Chondrocyte (in vitro differentiated cells): ENCODE measurements at regions not wholly inside any gene's neighbourhood (a gene's known extent, or its start where the extent isn't known, plus 50 kb on each side); places are given as distances from the start of the nearest gene placed in this dataset.

ENCODE experiments used
- DNase-seq: peaks from one replicate; pipeline ENCODE4 v3.0.0; 2021; ENCODE audit warnings: mixed read lengths, low spot score
- H3K27ac Mint-ChIP-seq: one replicate; pipeline ENCODE4 v1.8.0; 2021; ENCODE audit warnings: mild to moderate bottlenecking, moderate library complexity, mixed read lengths; ENCODE audit not compliant: unreplicated experiment
- H3K27me3 Mint-ChIP-seq: 2 replicates; pipeline ENCODE4 v1.8.0; 2021; ENCODE audit warnings: low read depth, mixed read lengths
- H3K36me3 Mint-ChIP-seq: 2 replicates; pipeline ENCODE4 v1.8.0; 2021; ENCODE audit warnings: low read depth, mixed read lengths
- H3K4me1 Mint-ChIP-seq: 2 replicates; pipeline ENCODE4 v1.8.0; 2021; ENCODE audit warnings: low read depth, mild to moderate bottlenecking, mixed read lengths
- H3K4me3 Mint-ChIP-seq: one replicate; pipeline ENCODE4 v1.8.0; 2021; ENCODE audit warnings: mild to moderate bottlenecking, moderate library complexity, mixed read lengths; ENCODE audit not compliant: unreplicated experiment
- H3K9me3 Mint-ChIP-seq: 2 replicates; pipeline ENCODE4 v1.8.0; 2021; ENCODE audit warnings: low read depth, mixed read lengths
- CTCF ChIP-seq: fragments of 200-600 bp; sonication (generic); IDR thresholded peaks from 2 replicates; pipeline ENCODE4 v1.5.0; 2021; ENCODE audit warnings: antibody characterized with exemption, mild to moderate bottlenecking, moderate library complexity

- no peak for TF ChIP-seq CTCF
- H3K27me3 Mint-ChIP-seq = no peaks in the 10 kb centered on the region
- H3K4me1 Mint-ChIP-seq = peaks cover 25% of the 10 kb centered on the region
- no peak for DNase-seq
- no peak overlapping the region for H3K4me3 Mint-ChIP-seq
- H3K27ac Mint-ChIP-seq = peak overlapping the region; percentile 46
- no peaks in the 10 kb centered on the region for H3K9me3 Mint-ChIP-seq
- peaks cover 16% of the 10 kb centered on the region for H3K36me3 Mint-ChIP-seq
These were observed 61.4 kb upstream of the ZCCHC13 start for GRCh38 chrX:74242484-74243138.

DNA sequence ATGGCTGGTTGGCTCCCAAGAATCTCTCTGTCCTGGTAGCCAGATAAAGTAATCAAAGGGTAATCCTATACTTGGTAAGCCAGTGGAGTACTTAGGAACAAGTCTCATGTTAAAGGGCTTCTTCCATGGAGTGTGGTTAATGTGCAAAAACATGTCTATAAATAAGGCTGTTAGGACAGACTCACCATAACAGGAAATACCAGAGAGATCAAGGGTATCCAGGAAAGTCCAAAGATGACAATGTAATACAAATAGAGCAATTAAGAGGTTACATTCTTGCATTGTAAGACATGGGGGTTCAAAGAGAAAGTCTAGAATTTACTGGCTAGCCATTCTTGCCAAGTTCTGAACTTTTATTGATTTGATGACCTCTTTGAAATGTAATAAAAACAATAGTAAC is 61.9 kb upstream of the ZCCHC13 start:
- no peak for DNase-seq

DNA sequence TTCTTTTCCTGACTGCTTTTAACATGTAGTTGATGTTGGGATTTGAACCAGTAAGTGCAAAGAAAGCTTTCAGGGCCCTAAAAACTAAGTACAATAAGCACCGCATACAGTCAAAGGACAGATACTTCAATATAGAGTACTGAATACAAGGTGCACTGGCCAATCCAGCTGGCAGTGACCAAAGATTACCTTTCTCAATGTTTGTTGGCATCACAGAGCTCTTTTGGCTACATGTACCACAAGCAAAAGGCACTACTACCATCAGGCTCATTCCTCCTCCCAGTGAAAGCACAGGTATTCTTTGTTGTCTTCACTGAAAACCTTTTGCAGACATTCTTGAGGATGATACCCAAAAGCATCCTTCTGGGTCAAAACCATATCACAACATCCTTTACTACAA is 65.2 kb upstream of the ZCCHC13 start:
- Mint-ChIP-seq H3K27ac (no peak overlapping the region), H3K9me3 (no peaks in the 10 kb centered on the region), H3K4me1 (peaks cover 17% of the 10 kb centered on the region), H3K36me3 (peaks cover 12% of the 10 kb centered on the region), H3K27me3 (no peaks in the 10 kb centered on the region), H3K4me3 (no peak overlapping the region)
- no peak for TF ChIP-seq CTCF
- no peak for DNase-seq

More for the DNA sequence above, 61.9 kb upstream of the ZCCHC13 start:
- H3K36me3 Mint-ChIP-seq = peaks cover 16% of the 10 kb centered on the region
- H3K9me3 Mint-ChIP-seq = no peaks in the 10 kb centered on the region
- H3K4me3 Mint-ChIP-seq = no peak overlapping the region
- peak overlapping the region; percentile 46 for H3K27ac Mint-ChIP-seq
- H3K27me3 Mint-ChIP-seq = no peaks in the 10 kb centered on the region
- H3K4me1 Mint-ChIP-seq = peaks cover 24% of the 10 kb centered on the region
- TF ChIP-seq CTCF = no peak

DNA sequence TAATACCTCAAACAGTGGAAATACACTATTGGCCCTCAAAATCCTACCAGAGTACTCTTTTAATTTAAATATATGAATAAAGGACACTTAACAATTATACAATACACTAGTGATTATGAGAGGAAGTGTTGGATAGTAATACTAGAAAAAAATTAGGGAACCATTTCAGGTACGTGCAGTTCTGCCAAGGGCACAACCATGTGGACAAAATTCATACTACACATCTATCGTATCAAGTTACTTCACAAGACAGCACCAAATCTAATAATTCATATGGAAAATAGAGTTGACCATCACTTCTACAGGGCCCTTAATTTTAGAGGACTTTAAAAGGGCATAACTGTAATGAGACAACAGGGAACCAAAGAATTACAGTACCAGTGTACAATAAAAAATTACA is 69.2 kb upstream of the ZCCHC13 start:
- peak; percentile 47 for TF ChIP-seq CTCF
- no peak for DNase-seq
- no peak overlapping the region for H3K27ac Mint-ChIP-seq
- no peak overlapping the region for H3K4me3 Mint-ChIP-seq
- H3K36me3 Mint-ChIP-seq = peaks cover 3% of the 10 kb centered on the region
- H3K4me1 Mint-ChIP-seq = peaks cover 7% of the 10 kb centered on the region
- no peaks in the 10 kb centered on the region for H3K27me3 Mint-ChIP-seq
- H3K9me3 Mint-ChIP-seq = no peaks in the 10 kb centered on the region

- no peak for DNase-seq
- H3K27me3 Mint-ChIP-seq = no peaks in the 10 kb centered on the region
- H3K27ac Mint-ChIP-seq = no peak overlapping the region
- TF ChIP-seq CTCF = peak; percentile 57
- H3K4me1 Mint-ChIP-seq = peaks cover 7% of the 10 kb centered on the region
- peaks cover 2% of the 10 kb centered on the region for H3K36me3 Mint-ChIP-seq
- no peak overlapping the region for H3K4me3 Mint-ChIP-seq
- no peaks in the 10 kb centered on the region for H3K9me3 Mint-ChIP-seq
These were observed 71.1 kb upstream of the ZCCHC13 start for GRCh38 chrX:74232859-74233258.
